Fibroblast of the aortic adventitia (primary cell): ENCODE measurements at regions not wholly inside any gene's neighbourhood (a gene's known extent, or its start where the extent isn't known, plus 50 kb on each side); places are given as distances from the start of the nearest gene placed in this dataset.
A peak's percentile ranks its signal among the peaks of the same experiment; 100 is the strongest.

Experiments used
- DNase-seq: peaks from one replicate; pipeline ENCODE4 v3.0.0-alpha.2; 2010; ENCODE audit warnings: low read depth
- H3K4me3 ChIP-seq: 2 replicates; pipeline ENCODE4 v1.5.1; 2011; ENCODE audit warnings: low read depth, mild to moderate bottlenecking, control low read depth, low read length, moderate library complexity
- TF ChIP-seq, protein P1 (sequence below): IDR thresholded peaks from 2 replicates; pipeline ENCODE4 v1.5.1; 2011; ENCODE audit warnings: mild to moderate bottlenecking, low read length, control low read depth, inconsistent platforms; ENCODE audit not compliant: insufficient read depth

DNA sequence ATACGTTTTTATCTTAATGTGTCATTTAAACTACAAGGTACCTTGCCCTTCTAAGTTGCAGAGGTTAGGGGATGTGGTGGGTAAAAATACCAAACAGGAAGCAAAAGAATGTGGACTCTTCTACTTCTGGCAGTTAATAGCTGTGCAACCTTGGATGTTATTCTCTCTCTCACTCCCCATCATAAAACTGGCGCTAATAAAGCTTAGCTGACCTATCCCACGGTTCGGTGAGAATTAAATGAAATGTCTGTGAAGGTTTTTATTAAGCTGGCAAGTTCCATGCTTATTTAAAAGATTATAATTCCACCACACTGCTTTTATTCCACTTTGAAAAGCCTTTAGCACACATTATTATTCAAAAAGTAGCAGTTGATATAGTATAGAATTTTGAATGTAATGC lies 127.8 kb upstream of the SLC22A23 start:
- peak; percentile 16 for DNase-seq
- TF ChIP-seq, protein P1, sequence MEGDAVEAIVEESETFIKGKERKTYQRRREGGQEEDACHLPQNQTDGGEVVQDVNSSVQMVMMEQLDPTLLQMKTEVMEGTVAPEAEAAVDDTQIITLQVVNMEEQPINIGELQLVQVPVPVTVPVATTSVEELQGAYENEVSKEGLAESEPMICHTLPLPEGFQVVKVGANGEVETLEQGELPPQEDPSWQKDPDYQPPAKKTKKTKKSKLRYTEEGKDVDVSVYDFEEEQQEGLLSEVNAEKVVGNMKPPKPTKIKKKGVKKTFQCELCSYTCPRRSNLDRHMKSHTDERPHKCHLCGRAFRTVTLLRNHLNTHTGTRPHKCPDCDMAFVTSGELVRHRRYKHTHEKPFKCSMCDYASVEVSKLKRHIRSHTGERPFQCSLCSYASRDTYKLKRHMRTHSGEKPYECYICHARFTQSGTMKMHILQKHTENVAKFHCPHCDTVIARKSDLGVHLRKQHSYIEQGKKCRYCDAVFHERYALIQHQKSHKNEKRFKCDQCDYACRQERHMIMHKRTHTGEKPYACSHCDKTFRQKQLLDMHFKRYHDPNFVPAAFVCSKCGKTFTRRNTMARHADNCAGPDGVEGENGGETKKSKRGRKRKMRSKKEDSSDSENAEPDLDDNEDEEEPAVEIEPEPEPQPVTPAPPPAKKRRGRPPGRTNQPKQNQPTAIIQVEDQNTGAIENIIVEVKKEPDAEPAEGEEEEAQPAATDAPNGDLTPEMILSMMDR = no peak
- H3K4me3 ChIP-seq = no peak overlapping the region

- no peak for DNase-seq
- TF ChIP-seq, protein P1 = no peak
- H3K4me3 ChIP-seq = no peak overlapping the region
Observed at GRCh38 chr6:3581469-3581868, 124.6 kb upstream of the SLC22A23 start.

DNA sequence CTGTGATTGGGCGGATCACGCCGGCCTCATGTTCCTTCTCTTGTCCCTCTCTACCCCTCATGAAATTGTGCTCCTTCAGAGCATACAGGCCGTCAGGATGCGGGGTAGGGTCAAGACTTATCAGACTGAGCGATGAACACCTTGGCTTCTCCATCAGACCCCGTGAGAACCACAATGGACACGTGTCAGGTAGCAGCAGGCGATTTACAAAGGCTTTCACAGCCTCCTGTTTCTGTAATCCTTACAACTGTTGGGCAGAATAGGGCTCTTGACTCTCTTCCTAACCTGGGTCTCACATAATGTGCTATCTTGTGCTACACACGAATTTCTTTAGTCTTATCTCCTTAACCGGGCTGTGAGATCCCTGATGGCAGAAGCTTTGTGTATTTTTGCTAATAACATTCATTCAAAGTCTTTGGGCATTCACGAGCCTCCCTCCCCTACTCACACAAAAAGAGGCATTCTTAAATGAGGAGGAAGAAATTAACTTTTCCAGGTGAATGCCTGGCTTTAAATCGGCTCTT lies 122.9 kb upstream of the SLC22A23 start:
- no peak overlapping the region for H3K4me3 ChIP-seq
- DNase-seq = no peak
- TF ChIP-seq, protein P1 = no peak

- H3K4me3 ChIP-seq = no peak overlapping the region
- TF ChIP-seq, protein P1 = no peak
- DNase-seq = no peak
Observed at GRCh38 chr6:3578981-3579380, 122.1 kb upstream of the SLC22A23 start.

- H3K4me3 ChIP-seq = no peak overlapping the region
- TF ChIP-seq, protein P1 = no peak
- no peak for DNase-seq
Observed at GRCh38 chr6:3577517-3577916, 120.7 kb upstream of the SLC22A23 start.

GRCh38 chr6:3575701-3576100 lies 118.9 kb upstream of the SLC22A23 start:
- DNase-seq = no peak
- TF ChIP-seq, protein P1 = no peak
- no peak overlapping the region for H3K4me3 ChIP-seq

DNA sequence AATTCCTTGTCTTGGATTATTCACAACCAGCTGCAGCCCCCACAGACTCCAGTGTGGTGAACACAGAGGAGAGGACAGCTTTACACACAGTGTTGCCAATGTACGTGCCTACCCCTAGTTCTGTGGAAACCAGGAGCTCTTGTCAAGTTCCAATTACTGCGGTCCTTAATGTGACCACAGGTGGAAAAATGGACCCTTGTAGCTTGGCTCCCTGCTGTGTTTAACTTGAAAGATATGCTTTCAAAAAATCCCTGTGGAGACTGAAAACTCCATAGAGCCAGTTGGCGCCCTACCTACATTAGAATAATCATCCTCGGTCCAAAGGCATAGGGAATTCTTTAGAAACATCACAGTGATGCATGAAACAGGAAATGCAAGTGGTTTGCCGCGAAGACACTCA lies 118.3 kb upstream of the SLC22A23 start:
- H3K4me3 ChIP-seq = no peak overlapping the region
- no peak for DNase-seq
- TF ChIP-seq, protein P1 = no peak
